ENCODE measurements at regions not wholly inside any gene's neighbourhood (a gene's known extent, or its start where the extent isn't known, plus 50 kb on each side); places are given as distances from the start of the nearest gene placed in this dataset.

GRCh38 chr12:126982707-126983106, 1284.3 kb upstream of the TMEM132C start:
- Histone ChIP-seq H2BK12ac (ENCODE audit: low read depth, low read length) (no peak overlapping the region), H4K5ac (ENCODE audit: insufficient read length, low read depth, low read length) (no peak overlapping the region), H3K4me2 (ENCODE audit: insufficient read depth in 1 of 2, low read depth in 2 of 2, low read length in 2 of 2) (no peak overlapping the region), H4K8ac (ENCODE audit: extremely low read depth, insufficient read depth, low read length) (no peak overlapping the region), H3K23me2 (ENCODE audit: low read depth, low read length) (no peaks in the 10 kb centered on the region), H3K9me3 (ENCODE audit: insufficient read depth in 2 of 2, low read depth in 1 of 2, low read length in 1 of 2) (peaks cover 9 to 13% of the 10 kb centered on the region in 2 experiments), H3K14ac (ENCODE audit: insufficient read length) (no peak overlapping the region), H2BK20ac (ENCODE audit: low read length) (no peak overlapping the region), H3K27ac (ENCODE audit: low read depth, low read length) (no peak overlapping the region), H2BK15ac (ENCODE audit: low read length) (no peak overlapping the region), H3K9ac (replicated peaks in 1 of 4; ENCODE audit: extremely low read depth in 1 of 4, low read depth in 3 of 4, low read length in 3 of 4) (no peak overlapping the region), H2BK120ac (replicated peaks; ENCODE audit: low read depth, low read length) (no peak overlapping the region), H3K4me3 (ENCODE audit: extremely low read depth in 1 of 4, insufficient read depth in 2 of 4, low read depth in 3 of 4, low read length in 4 of 4) (no peak overlapping the region), H3K4me1 (replicated peaks in 1 of 4; ENCODE audit: control insufficient read depth in 3 of 4, insufficient read depth in 4 of 4, low read length in 3 of 4) (no peaks in the 10 kb centered on the region), H3K23ac (ENCODE audit: insufficient read length) (no peak overlapping the region), H3K79me2 (ENCODE audit: control insufficient read depth in 1 of 2, insufficient read depth in 2 of 2, low read length in 2 of 2) (no peaks in the 10 kb centered on the region), H3K36me3 (ENCODE audit: control insufficient read depth in 2 of 4, insufficient read depth in 4 of 4, low read length in 3 of 4) (no peaks in the 10 kb centered on the region), H3K27me3 (replicated peaks in 1 of 4; ENCODE audit: control insufficient read depth in 3 of 4, extremely low read depth in 1 of 4, insufficient read depth in 3 of 4, low read length in 3 of 4) (peaks cover 0 to 2% (median 0%) of the 10 kb centered on the region in 4 experiments; a peak in 1 of 7 replicates), H3K4ac (replicated peaks; ENCODE audit: insufficient read length, low read depth, low read length) (no peak overlapping the region), H3K79me1 (ENCODE audit: low read depth, low read length) (no peaks in the 10 kb centered on the region), H2BK5ac (ENCODE audit: low read depth, low read length) (no peak overlapping the region), H3K56ac (replicated peaks; ENCODE audit: insufficient read length, low read depth, low read length) (no peak overlapping the region), H2AFZ (ENCODE audit: low read length) (no peak overlapping the region), H4K20me1 (replicated peaks in 1 of 2; ENCODE audit: control insufficient read depth in 1 of 2, insufficient read depth in 2 of 2, low read length in 2 of 2) (no peaks in the 10 kb centered on the region), H2AK5ac (ENCODE audit: low read depth, low read length) (no peak overlapping the region), H4K91ac (replicated peaks; ENCODE audit: insufficient read length, low read length) (no peak overlapping the region), H3K18ac (ENCODE audit: extremely low read depth, low read length) (no peak overlapping the region)
- POLR2A ChIA-PET (ENCODE audit: partially characterized antibody), result no interaction called here
- CTCF ChIA-PET (ENCODE audit: partially characterized antibody), result no interaction called here
- WGBS, 2 experiments (ENCODE audit: extremely low coverage in 1 of 2, insufficient coverage in 1 of 2, insufficient read length in 1 of 2, insufficient replicate concordance in 2 of 2, low coverage in 1 of 2, low lambda C conversion rate in 2 of 2, missing lambda C conversion rate in 1 of 2), result 86% methylated on average over 1 of the region's 1 CpG; no CpG with 5 or more reads in 1 of the 2 experiments
- FAIRE-seq (no peak), DNase-seq (ENCODE audit: low read depth in 1 of 2, low spot score in 2 of 2) (no peak)
- TF ChIP-seq ASH2L (IDR thresholded peaks at IDR 0.05; ENCODE audit: low read length), result no peak
- TF ChIP-seq JUN (IDR thresholded peaks at IDR 0.05; ENCODE audit: low read depth, low read length), result no peak
- TF ChIP-seq SIRT6 (IDR thresholded peaks at IDR 0.05; ENCODE audit: low read length), result no peak
- TF ChIP-seq EP300 (IDR thresholded peaks at IDR 0.05; ENCODE audit: borderline replicate concordance in 1 of 2, low read depth in 2 of 2, low read length in 2 of 2), result no peak
- TF ChIP-seq RXRA (IDR thresholded peaks at IDR 0.05; ENCODE audit: insufficient read depth, low read depth, low read length), result no peak
- no peak for TF ChIP-seq TEAD4 (IDR thresholded peaks at IDR 0.05; ENCODE audit: low read depth, low read length)
- no peak for TF ChIP-seq TCF12 (IDR thresholded peaks at IDR 0.05; ENCODE audit: low read depth, low read length)
- no peak for TF ChIP-seq TAF7 (optimal IDR thresholded peaks at IDR 0.05; ENCODE audit: borderline replicate concordance, low read depth, low read length)
- TF ChIP-seq SUZ12 (IDR thresholded peaks at IDR 0.05; ENCODE audit: low read length), result no peak
- TF ChIP-seq NANOG (IDR thresholded peaks at IDR 0.05; ENCODE audit: insufficient read depth, low read depth, low read length, poor library complexity, severe bottlenecking), result no peak
- TF ChIP-seq, protein P1, sequence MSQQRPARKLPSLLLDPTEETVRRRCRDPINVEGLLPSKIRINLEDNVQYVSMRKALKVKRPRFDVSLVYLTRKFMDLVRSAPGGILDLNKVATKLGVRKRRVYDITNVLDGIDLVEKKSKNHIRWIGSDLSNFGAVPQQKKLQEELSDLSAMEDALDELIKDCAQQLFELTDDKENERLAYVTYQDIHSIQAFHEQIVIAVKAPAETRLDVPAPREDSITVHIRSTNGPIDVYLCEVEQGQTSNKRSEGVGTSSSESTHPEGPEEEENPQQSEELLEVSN (IDR thresholded peaks at IDR 0.05), result no peak
- no peak for TF ChIP-seq YY1 (IDR thresholded peaks at IDR 0.05; ENCODE audit: low read depth, low read length)
- no peak for TF ChIP-seq PHF8 (conservative IDR thresholded peaks at IDR 0.05; ENCODE audit: low read depth, low read length)
- TF ChIP-seq, protein P2, sequence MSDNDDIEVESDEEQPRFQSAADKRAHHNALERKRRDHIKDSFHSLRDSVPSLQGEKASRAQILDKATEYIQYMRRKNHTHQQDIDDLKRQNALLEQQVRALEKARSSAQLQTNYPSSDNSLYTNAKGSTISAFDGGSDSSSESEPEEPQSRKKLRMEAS (IDR thresholded peaks at IDR 0.05), result no peak
- no peak for TF ChIP-seq GTF2F1 (IDR thresholded peaks at IDR 0.05; ENCODE audit: borderline replicate concordance, low read depth, low read length)
